ENCODE measurements at regions not wholly inside any gene's neighbourhood (a gene's known extent, or its start where the extent isn't known, plus 50 kb on each side); places are given as distances from the start of the nearest gene placed in this dataset.
"Not testable (repeated sequence)": the region's sequence is repeated elsewhere in the genome, so short reads cannot be mapped to it uniquely, and the experiment has no call there.

DNA sequence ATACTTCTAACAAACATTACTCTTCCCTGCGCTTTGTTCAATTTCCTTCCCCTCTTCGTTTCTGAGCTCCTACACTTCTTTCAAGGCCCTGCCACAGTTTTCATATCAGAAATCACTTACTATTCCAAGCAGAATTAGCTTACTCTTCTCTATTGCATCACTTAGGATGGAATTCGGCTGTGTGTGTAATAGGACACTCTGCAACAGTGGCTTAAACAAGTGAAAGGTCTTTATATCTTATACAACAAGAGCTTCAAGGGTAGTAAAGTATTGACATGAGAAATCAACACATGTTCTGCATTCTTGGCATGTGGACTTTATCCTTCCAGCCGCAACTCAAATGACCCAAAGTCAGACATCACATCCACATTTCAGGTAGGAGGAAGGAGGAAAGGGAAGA, 279.6 kb downstream of the PCDH20 start:
- no peak for DNase-seq

GRCh38 chr13:61135583-61135982, 280.1 kb downstream of the PCDH20 start:
- DNase-seq = no peak

DNA sequence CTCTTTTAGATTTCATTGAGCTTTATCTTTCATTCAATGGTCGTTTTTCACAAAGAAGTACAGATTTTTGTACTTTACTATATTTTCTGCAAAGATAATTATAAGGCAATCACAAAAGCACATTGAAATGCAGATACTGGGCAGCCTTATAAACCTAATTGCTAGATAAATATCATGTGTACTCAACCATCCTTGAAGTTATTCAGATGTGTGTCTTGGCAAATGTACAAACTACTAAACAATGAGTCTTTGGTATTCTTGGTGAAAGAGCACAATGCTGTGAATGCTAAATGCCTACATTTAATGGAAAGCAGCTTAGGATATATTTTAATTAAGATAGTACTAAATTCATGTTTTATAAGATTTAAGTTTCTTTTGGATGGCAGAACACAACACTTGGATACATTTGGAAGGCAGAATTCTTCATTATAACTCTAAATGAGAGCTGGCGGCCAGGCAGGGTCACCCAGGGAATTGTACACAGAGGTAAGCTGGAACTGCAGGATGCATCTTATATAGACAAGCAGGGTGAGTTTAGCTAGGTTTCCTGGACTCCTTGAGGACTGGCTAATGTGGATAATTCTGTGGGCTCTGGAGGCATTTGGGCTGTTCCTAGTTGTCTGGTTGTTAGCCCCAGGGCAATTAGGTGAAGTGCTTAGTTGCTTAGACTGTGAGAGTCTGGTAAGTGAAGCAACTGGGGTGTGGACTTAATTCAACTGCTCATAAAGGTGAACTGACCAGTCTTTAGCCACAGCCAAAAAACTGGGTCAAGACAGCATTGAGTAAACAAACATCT, 286.6 kb downstream of the PCDH20 start:
- no peak for DNase-seq

DNA sequence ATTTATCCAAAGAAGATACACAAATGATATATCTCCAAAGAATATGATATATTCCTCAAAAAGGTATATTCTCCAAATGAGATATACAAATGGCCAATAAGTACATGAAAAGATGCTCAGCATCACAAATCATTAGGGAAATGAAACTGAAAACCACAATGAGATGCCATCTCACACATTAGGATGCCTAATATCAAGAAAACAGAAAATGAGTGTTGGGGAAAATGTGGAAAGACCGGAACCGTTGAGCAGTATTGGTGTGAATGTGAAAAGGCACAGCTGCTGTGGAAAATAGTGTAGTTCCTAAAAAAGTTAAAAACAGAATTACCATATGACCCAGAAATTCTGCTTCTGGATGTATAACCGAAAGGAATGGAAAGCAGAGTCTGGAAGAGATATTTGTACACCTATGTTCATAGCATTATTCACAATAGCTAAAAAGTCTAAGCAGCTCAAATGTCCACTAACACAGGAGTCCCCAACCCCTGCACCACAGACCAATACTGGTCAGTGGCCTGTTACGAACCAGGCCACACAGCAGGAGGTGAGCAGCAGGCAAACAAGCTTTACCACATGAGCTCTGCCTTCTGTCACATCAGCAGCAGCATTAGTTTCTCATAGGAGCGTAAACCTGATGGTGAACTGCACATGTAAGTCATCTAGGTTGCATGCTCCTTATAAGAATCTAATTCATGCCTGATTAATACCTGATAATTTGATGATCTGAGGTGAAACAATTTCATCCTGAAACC, 291.9 kb downstream of the PCDH20 start:
- DNase-seq = no peak

GRCh38 chr13:61113140-61113658, 302.4 kb downstream of the PCDH20 start:
- DNase-seq = no peak

DNA sequence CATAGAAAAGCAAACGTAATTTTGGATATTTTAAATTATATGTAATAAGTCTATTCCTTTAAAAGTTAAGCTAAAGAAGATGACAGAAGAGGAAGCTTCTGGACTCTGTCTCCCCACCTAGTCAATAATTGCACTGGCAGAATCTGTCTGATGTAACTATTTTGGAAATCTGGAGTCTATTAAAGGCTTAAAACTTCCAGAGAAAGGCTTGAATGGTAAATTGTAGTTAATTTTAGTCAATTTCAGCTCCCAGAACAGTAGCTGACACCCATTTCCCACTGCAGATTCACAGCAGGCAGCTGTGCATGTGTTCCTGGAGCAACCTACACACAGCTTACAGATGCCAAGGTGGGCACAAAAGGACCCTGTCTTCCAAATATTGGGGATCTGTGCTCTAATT, 304.1 kb downstream of the PCDH20 start:
- no peak for DNase-seq

- DNase-seq = no peak
These were observed 304.9 kb downstream of the PCDH20 start for GRCh38 chr13:61110732-61111131.

DNA sequence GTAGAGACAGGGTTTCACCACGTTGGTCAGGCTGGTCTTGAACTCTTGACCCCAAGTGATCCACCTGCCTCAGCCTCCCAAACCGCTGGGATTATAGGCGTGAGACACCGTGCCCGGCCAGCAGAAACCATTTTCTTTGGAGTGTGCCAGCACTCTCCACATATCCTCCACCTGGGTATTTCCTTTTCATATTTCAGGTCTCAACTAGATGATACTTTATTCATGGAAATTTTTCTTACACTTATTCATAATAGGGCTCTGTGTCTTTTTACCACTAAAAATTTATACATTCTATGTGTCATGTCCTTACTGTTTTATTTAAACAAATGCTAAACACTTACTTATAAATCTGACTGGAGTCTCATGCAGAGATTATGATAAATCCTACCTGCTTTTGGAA, 305.9 kb downstream of the PCDH20 start:
- DNase-seq = no peak

DNA sequence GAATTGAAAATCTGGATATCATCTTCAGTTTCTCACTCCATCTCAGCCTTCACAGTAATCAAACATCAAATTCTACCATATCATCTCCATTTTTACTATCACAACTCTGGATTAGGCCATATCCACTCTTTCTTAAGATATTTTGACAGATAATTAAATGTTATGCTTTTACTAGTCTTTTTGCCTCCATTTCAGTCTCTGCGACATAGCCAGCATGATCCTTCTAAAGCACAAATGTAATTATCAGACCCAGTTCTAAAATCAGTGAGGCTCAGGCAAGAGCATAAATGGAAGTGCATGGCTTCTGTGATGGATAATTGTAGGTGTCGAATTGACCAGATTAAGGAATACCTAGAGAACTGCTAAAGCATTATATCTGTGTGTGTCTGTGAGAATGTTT, 307.7 kb downstream of the PCDH20 start:
- no peak for DNase-seq

- DNase-seq = no peak
These were observed 319.8 kb downstream of the PCDH20 start for GRCh38 chr13:61095885-61096284.

DNA sequence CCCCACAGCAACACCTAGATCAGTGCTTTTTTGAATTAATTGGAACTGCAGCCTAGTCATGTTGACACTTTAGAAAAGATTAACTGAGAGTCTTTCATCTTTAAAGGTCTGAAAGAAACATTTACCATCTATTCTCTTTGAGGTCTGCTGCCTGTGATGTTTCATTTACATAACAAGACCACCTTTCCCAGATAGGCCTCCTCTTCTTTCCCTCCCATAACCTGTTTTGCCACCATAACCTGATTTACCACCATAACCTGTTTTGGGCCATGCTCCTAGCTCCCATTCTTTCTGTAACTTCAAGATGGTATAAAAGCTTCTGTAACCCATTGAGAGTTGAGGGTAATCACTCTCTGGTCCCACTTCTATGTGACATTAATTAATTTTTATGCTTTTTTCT, 320.8 kb downstream of the PCDH20 start:
- no peak for DNase-seq

- not testable (repeated sequence) for DNase-seq
These were observed 325.8 kb downstream of the PCDH20 start for GRCh38 chr13:61089894-61090293.

DNA sequence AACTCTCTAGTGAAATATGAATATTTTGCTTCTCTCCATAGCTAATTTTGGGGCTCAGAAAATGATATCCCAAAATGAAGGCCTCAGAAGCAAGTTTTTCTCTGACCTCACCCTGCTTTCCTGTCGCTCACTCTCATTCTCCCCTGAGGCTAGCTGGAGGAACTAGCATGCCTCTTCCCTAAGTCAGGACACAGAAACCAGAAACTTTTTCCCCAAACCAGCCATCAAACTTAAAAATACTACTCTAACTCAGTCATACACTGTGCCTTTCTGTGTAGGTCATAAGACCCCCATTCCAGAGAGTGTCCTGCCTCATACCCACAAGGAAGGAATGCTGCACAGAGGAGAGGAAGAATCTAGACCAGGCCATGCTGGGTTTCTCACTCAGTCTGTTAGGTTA, 329.6 kb downstream of the PCDH20 start:
- DNase-seq = no peak

DNA sequence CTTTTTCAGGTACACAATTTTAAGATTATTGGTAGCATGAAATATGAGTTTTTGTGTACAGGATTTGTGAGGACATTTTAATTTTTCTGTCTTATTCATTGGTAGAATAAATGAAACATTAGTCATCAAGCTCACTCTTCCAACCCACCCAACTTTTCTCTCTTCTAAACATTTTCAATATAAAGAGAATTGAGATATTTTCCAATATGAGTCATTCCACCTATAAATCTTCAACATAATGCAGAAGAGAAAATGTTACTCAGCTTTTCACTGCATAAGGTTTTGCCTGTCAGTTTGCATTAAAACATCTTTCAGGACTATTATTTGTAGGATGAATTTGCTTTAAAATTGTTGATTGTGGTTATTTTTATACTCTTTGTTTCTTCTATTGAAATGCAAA, 330.7 kb downstream of the PCDH20 start:
- no peak for DNase-seq

DNA sequence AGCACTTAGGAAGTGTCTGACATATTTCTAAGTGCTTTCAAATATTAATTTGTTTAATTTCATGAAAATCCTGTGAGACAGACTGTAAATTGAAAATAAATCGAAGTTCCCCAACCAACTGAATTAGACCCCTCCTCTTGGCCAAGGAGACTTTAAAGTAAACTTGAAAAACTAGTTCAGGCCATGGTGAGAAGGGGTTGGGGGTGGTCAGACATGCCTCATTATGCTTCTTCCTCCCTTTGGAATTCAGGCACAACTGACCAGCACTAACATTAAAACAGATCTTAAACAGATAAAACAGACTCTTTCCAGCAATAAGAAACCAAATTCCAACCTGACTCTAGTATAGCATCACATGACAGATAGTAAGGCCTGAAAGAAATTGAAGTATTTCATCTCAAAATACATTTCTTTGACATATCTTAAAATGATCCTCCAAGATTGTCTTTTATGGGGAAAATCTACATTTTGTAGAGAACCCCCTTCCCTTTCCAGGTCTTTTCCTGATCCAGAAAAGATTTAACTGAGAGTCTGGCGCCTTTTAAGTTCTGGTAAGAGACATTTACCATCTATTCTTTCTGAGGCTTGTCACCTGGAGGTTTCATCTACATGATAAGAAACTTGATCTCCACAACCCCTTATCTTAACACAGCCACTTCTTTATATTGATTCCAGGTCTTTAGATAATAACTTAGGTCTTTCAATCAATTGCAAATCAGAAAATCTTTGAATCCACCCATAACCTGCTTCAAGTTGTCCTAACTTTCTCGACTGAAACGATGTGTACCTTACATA, 336.5 kb downstream of the PCDH20 start:
- no peak for DNase-seq

GRCh38 chr13:61052175-61052574, 363.5 kb downstream of the PCDH20 start:
- DNase-seq = no peak

DNA sequence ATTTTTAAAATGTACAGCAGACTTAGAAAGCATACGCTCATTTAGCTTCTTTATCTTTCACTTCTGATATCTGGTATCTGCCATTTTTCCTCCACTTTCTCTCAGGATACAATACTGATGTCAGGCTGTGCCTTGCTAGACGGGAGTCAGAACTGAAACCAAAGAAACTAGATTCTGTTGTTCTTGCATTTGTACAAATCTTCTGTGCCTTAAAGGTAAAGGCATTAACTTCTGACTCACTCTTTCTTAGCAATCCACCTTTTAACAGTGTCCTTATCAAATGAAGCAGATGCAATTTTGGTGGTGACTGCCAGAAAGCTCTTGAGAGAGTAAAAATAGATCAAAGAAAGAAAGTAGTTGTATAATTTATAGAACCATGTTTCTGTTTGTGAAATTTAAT, 370.4 kb downstream of the PCDH20 start:
- DNase-seq = no peak

DNA sequence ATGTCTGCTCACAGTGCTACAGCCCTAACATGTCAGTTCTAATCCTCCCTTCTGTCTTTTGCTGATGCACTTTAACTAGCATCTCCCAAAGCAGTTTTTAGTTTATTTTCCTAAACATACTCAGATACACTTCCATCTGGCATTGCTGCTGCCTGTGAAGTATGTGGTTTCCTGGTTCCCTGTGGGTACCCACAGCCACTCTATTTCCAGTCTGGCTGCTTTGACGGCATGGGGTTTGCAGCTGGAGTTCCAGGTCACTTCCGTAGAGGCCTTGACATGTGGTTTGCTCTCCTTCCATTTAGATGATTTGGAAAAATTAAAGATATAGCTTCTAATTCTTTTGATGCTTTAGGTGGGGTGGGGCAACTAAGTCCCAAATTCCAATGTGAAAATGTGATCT, 375.5 kb downstream of the PCDH20 start:
- no peak for DNase-seq

GRCh38 chr13:61039302-61039701, 376.3 kb downstream of the PCDH20 start:
- no peak for DNase-seq

GRCh38 chr13:61036715-61037114, 378.9 kb downstream of the PCDH20 start:
- no peak for DNase-seq

- no peak for DNase-seq
These were observed 385.2 kb downstream of the PCDH20 start for GRCh38 chr13:61030445-61030844.

GRCh38 chr13:61029064-61029463, 386.6 kb downstream of the PCDH20 start:
- no peak for DNase-seq

DNA sequence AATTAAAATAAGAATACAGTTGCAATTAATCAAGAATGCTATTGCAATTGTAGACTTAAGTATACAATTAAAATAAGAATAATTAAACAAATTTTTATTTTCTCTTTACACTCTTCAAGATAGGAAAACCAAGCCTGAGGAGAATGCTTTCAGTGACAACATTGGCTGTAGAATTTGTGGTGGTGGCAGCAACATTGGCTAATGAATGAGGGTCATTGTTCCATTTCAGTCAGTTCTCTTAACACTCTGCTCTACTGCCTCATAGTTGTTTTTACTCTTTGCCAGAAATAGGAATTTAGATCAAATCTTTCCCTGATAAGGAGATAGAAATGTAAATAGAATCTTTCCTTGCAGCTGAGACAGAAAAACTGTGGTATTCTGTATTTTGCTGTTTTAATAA, 391.6 kb downstream of the PCDH20 start:
- no peak for DNase-seq
